ENCODE measurements at regions not wholly inside any gene's neighbourhood (a gene's known extent, or its start where the extent isn't known, plus 50 kb on each side); places are given as distances from the start of the nearest gene placed in this dataset.
A peak's percentile ranks its signal among the peaks of the same experiment; 100 is the strongest.

DNA sequence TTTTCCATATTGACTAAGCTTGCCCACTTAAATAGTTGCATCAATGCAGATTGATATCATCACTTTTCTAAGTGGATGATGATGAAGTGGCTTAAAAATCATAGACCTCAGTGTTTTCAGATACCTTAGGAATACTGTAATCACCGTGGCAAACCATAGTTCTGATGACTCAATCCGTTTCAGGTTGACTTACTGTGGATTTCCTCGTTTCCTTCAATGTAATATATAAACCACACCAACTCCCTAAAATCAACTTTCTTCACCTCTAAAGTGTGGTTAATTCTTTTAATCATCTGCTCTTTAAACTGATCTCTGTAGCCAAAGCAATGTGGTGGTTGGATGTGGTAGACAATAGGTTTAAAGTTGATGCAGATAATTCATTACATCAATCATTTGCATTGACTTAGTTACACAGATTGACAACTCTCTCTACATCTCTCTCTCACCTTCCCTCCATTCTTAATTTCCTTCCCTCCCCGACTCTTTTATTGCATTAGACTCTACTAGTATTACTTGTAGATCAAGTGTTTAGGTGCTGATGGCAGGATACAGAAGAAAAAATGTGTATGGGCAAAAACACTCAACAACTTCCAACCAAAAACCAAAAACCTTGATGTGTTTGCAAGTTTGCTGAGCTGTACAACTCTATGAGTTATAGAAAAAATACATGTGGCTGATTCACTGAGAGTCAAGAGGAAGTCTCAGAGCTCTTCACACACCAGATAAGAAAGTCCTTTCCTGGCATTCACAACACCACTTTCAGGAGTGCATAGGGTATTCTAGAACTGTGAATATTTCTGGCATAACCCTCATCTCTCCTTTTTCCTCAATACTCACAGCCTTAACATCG lies 243.5 kb downstream of the NFKBIZ start:
- no peak for ATAC-seq
- DNase-seq, result no peak
- intact Hi-C loops (cut with micrococcal nuclease), result no loop called here

DNA sequence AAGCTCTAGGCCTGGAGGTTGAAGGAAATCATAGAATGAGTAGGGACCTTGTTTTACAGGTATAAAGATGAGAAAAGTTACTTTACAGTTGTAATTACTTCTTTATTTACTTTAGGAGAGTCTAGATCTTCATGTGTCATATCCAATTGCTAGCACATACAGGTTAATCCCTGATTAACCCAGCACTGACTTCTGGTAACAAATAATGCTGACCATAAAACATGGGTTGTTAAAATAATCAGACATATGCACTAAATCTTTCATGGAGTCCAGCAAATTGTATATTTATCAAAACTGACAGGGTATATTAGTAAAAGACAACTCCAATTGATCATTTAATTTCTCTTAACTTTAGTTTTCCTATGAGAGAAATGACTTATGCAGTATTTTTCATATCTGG lies 245.2 kb downstream of the NFKBIZ start:
- ATAC-seq (no peak), DNase-seq (no peak)
- intact Hi-C loops (cut with micrococcal nuclease), result no loop called here

DNA sequence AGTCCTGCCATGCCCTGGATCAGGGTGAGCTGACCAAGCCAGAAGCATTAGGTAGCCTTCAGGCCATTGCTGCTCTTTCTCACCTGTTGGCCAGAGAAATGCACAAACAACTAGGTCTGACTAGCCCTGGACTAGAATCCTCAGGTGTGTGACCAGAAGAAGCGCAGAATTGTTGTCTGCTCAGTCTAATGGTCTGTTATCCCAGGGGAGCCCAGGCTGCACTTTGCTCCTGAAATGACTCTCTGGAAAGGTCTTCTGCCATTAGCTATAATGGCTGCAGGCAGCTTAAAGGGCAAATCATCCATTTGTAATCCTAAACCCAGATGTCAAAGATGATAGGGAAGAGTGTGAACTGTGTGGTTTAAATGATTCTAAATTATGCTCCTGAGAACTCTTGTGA lies 246.1 kb downstream of the NFKBIZ start:
- intact Hi-C loops (cut with micrococcal nuclease), result no loop called here
- DNase-seq, result no peak
- no peak for ATAC-seq

DNA sequence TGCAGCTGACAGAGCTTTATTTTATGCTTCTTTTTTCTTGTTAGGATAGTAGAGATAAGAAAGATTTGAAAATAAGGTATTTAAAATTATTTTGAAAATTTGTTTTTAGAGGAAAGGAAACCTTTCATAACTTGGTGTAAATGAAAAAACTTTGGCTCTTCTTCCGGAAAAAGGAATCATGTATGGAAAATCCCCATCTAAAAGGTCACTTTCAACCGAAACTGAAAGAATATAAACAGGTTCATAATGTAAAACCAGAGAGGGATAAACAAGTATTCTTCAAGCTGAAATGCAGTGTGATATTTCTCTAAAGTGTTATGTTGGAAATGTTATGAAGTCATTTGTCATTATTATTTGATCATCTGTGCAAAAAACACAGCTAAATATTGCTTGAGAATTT lies 246.8 kb downstream of the NFKBIZ start:
- DNase-seq (no peak), ATAC-seq (no peak)
- intact Hi-C loops (cut with micrococcal nuclease), result no loop called here

DNA sequence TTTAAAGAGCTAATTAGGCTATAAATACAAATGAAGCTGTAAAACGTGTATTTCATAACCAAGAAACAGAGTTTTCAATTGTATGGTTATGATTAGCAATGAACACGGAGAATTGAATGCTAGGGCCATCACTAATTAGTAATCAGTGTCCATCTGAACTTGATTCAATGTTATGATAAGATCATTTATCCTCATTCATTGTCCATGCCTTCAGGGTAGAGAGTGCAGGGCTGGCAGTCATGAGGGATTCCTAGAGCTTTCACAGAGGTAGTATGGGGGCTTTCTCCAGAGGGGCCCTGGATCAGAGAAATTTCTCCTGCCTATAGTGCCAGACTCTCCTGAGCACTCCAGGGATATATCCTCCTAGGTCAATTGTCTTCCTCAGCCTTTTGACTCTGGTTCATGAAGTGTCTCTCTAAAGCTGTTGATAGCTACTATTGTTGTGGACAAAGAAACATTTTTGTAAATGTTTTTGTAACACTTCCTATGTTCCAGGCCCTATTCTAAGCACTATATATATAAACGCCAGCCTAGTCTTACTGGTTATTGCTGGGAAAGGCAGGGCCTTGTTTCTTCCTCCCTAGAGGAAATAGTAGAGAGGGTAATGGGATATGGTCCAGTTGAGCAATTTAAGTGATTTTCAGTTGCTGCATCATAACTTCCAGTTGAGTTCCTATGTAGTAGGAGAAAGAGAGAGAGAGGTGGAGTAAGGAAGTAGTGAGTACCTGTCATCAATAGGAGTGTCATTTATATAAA lies 249.0 kb downstream of the NFKBIZ start:
- ATAC-seq (peak; percentile 27), DNase-seq (no peak)
- intact Hi-C loops (cut with micrococcal nuclease), result no loop called here

DNA sequence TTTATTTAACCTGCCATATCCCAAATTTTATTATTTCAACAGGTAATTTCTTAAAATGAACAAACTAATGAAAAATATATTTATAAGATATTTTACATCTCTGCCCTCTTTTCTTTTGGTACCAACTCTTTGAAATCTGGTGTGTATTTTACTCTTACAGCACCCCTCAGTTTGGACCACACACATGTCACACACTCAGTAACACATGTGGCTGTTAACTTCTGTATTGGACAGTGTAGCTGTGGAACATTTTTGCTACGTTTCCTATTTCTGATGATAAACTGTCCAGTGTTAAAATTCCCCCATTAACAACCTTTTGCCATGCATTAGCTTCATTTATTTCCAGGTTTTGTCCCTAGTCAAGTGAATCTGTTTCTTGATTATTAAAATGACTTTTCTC lies 250.6 kb downstream of the NFKBIZ start:
- no peak for ATAC-seq
- DNase-seq, result no peak

DNA sequence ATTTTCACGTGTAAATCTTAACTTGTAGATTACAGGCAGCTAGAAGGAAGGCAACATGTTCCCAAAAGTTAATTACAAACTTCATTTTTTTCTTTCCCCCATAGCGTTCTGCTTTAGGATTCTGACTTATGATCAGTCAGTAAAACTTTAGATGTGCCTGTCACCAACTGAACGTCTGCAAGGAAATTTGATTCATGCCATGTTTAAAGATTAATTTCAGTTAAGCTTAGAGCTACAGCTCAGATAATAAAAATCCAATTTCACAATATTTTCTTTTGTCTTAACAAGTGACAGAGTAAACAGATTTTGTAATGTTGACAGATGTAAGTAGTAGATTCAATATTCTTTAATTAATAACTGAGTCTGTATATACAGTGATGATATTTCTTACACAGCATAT lies 253.1 kb downstream of the NFKBIZ start:
- no peak for DNase-seq
- intact Hi-C loops (cut with micrococcal nuclease), result no loop called here
- ATAC-seq, result no peak

More for the DNA sequence above, 250.6 kb downstream of the NFKBIZ start:
- intact Hi-C loops (cut with micrococcal nuclease), result no loop called here

DNA sequence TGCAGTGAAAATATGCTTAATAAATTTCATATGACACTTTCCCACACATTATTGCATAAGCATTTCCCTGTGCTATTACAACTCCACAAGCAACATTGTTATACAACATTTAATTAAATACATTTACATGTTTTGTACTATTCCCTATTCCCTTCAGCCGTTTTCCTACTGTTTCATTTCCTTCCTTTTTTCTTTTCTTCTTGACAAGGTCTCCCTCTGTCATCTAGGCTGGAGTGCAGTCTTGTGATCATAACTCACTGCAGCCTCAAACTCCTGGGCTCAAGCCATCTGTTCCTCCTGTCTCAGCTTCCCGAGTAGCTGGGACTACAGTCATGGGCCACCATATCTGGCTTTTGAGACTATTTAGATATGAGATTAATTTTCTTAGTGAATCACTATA lies 254.7 kb downstream of the NFKBIZ start:
- DNase-seq (no peak), ATAC-seq (no peak)
- intact Hi-C loops (cut with micrococcal nuclease), result no loop called here

DNA sequence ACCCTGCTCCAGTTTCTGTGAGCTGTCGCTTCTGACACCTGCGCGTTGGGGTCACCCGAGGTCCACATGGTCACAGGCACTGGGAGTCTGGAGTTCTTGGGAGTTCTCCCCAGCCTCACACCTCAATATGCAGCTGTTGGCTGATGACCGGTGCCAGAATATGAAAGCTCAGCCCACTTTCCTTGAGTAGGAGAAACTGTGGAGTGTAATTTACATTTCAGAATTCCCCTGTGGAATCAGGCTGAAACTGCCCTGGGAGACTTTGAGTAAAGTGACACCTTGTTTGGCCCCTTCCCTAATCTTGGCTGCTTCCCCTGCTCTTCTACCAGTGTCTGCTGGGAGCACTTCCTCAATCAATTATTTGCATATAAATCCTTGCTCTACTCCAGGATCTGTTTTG lies 255.9 kb downstream of the NFKBIZ start:
- DNase-seq (no peak), ATAC-seq (peak; percentile 38)
- intact Hi-C loops (cut with micrococcal nuclease), result no loop called here

DNA sequence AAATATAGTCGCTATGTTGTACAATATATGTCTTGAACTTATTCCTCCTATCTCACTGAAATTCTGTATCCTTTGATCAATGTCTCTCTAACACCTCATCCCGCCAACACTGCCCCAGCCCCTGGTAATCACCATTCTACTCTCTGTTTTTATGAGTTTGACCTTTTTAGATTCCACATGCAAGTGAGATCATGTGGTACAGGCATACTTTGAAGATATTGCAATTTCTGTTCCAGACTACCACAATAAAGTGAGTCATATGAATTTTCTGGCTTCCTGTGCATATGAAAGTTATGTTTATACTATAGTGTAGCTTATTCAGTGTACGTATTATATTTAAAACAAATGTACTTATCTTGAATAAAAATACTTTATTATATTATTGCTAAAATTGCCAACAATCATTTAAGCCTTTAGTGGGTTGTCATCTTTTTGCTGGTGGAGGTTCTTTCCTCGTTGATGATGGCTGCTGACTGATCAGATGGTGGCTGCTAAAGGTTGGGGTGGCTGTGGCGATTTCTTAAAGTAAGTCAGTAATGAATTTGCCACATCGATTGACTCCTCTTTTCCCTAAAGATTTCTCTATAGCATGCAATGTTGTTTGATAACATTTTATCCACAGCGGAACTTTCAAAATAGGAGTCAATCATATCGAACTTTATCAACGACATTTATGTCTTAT lies 257.2 kb downstream of the NFKBIZ start:
- DNase-seq, result no peak
- intact Hi-C loops (cut with micrococcal nuclease), result no loop called here
- ATAC-seq, result no peak

DNA sequence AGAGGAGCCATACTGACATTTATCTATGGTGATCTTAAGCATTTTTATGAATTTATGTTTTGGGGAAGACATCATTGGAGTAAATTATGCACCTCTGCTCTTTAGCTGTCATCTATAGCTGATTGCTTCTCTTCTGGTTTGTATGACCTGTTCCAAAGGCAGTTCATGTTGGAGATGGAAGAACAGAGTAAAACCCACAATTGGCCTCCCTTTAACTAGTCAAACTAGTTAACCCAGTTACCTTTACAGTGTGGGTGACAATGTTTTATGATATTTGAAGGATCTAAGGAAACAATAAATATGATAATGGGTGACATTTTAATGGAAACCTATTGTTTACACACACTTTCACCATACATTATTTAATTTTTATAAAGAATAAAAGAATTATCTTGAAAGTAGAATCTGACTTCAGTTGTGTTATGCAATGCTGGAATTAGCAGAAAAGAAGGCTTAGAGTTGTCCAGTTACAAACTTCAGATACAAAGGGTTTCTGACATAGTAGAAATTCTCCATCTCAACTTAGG lies 263.5 kb downstream of the NFKBIZ start:
- ATAC-seq (no peak), DNase-seq (no peak)
- intact Hi-C loops (cut with micrococcal nuclease), result no loop called here

DNA sequence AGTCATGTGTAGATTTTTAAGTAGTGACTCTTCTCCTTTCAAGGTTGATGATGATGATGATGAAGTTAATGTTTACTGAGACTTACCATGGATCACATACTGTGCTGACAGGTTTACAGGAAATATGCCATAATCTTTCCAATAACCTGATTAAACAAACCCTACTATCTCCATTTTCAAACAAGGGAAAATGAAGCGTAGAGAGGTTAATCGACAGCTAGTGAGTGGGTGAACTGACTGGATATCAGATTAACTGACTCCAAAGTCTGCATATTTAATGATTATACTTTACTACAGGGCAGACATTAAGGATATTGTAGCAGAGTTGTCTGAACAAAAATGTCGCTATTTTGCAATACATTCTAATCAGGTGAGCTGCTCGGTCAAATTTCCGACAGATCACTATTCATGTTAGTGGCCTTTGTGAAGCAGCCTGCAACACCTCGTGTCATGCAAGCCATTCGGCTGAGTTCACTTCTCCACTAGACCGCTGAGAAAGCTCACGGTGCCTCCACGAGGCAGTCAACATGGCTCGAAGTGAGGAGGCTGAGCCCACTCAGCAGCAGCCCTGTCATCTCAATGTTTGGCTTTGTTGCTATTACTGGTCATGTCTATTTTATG lies 264.2 kb downstream of the NFKBIZ start:
- ATAC-seq (no peak), DNase-seq (no peak)
- intact Hi-C loops (cut with micrococcal nuclease), result no loop called here

DNA sequence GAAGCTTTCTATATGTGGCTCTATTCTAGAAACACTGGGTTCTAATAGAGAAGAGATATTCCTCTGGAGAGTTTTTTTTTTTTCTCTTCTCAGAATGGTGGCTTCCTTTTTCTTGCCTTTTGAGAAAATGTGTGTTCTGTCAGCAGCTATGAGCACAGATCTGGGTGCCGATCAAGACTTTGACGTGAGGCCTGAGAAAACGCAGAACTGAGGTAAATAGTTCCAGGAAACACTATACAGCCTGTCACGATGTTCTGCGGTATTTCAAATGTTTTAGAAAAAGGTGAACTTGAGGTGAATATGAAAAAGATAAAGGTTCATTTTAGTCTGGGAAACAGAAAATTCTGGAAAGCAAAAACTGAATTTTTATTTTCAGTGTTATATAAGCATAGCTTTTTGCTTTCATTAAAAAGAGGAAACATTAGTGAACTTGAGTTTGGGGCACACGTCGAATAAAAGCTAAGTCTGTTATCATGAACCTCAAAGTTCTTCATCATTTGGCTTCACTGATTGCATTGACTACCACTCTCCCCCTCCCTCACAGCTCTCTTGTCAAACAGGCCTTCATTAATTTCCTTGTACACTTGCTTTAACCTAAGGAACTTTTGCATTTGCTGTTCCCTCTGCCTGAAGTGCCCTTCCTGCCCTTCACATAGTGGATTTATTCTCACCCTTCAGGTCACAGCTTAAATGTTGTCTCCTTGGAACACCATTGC lies 265.1 kb downstream of the NFKBIZ start:
- no peak for DNase-seq
- ATAC-seq, result peak; percentile 19
- intact Hi-C loops (cut with micrococcal nuclease), result no loop called here

DNA sequence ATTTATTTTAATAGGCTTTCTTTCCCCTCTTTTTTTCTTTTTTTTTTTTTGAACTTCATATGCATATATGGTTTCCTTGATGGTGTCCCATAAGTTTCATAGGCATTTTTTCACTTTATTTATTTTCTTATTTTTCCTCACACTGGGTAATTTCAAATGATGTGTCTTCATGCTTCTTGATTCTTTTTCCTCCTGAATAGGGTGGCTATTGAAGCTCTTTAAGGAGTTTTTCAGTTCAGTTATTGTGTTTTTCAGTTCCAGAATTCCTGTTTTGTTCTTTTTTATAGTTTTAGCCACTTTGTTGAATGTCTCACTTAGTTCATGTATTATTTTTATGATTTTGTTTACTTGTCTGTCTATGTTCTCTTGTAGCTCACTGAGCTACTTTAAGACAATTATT lies 273.2 kb downstream of the NFKBIZ start:
- intact Hi-C loops (cut with micrococcal nuclease), result no loop called here
- DNase-seq, result no peak
- ATAC-seq, result no peak

DNA sequence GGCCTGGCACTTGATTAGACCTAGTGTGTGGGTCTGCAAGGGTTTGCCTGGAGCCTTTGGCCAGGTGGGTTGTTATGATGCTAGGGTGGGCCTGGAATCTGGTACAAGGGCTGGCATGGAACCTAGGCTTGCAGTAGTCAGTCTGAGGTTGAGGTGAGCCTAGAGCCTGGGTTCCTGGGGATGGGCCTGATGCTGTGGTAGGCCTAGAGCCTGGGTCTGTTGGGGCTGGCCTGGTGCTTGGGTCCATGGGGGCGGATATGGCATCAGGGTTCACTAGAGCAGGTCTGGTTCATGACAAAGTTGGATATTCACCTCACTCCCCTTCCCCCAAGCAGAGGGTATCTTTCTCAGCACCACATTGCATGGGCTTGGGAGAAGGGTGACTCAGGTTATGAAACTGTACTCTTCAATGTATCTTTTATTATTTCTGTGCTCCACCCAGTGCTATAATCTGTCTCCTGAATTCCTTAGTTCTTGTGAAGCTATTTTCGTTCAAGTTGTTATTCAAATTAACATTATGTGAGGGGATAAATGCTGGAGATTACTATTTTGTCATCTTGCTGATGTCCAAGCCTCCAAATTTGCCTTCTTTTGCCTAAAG lies 274.4 kb downstream of the NFKBIZ start:
- ATAC-seq, result no peak
- DNase-seq, result no peak
- intact Hi-C loops (cut with micrococcal nuclease), result no loop called here

DNA sequence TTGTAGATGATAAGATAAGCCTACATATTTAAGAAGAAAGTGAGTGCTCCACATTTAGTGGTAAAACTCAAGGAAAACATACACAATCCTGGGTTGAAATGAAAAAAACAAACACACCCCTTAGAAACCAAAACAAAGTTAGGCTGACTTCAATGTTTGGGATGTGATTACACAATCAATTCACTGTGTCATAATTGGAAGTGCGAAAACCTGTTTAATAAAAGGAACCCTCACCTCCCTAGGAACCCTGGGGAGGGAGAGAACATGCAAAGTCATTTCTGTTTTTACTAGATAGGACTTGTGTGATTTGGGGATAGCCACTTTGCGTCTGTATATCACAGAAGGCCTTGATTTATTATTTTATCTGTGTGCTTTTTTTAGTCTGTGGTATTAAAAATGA lies 275.0 kb downstream of the NFKBIZ start:
- DNase-seq (no peak), ATAC-seq (peak; percentile 76)
- intact Hi-C loops (cut with micrococcal nuclease), result no loop called here

DNA sequence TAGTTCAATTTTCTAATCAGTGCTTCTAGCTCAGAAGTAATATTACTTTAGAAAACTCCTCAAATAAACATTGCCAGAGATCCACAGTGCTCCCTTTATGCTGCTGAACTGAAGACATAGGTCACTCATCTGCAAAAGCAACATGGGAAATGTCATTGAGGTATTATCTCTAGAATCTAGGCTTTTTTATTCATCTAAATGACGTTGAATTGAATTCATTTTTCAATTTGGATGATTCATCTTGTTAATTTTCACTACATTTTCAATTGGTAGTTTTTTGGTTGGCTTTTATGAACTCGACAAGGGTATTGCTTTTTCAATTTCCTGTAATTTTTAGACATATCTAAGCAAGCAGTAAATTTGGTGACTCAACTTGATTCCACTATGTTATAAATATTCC lies 275.4 kb downstream of the NFKBIZ start:
- DNase-seq, result no peak
- intact Hi-C loops (cut with micrococcal nuclease), result no loop called here
- no peak for ATAC-seq

DNA sequence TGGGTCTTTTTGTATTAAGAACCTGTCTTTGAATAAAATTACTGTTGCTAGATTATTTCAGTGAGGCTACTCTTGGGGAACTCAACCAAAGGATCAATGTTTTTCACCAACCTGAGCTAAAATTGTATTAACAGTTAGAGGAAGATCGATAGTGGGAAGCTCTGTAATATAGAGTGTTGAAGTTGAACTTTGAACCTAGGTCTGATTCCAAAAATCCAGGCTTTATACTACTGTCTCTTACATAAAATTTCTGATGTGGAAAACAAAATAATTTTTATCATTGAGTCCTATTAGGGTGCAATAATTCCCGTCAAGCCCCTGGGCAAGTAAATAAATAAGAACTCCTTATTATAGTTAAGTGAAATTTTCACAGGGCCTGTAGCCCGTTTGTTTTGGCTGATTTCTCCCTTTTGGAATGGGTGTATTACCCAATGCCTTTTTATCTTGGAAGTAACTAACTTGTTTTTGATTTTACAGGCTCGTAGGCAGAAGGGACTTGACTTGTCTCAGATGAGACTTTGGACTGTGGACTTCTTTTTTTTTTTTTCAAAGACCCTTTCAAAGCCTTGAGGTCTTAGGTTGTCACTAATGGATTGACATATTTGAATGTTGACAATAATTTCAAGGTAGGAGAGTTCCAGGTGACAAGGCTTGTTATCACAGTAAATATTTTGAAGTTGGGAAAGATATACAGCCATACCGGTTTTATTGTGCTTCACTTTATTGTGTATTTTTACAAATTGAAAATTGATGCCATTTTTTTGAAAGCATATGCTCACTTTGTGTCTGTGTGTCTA lies 276.1 kb downstream of the NFKBIZ start:
- DNase-seq, result no peak
- peak; percentile 60 for ATAC-seq
- intact Hi-C loops (cut with micrococcal nuclease), result no loop called here
